ENCODE measurements at regions not wholly inside any gene's neighbourhood (a gene's known extent, or its start where the extent isn't known, plus 50 kb on each side); places are given as distances from the start of the nearest gene placed in this dataset.

DNA sequence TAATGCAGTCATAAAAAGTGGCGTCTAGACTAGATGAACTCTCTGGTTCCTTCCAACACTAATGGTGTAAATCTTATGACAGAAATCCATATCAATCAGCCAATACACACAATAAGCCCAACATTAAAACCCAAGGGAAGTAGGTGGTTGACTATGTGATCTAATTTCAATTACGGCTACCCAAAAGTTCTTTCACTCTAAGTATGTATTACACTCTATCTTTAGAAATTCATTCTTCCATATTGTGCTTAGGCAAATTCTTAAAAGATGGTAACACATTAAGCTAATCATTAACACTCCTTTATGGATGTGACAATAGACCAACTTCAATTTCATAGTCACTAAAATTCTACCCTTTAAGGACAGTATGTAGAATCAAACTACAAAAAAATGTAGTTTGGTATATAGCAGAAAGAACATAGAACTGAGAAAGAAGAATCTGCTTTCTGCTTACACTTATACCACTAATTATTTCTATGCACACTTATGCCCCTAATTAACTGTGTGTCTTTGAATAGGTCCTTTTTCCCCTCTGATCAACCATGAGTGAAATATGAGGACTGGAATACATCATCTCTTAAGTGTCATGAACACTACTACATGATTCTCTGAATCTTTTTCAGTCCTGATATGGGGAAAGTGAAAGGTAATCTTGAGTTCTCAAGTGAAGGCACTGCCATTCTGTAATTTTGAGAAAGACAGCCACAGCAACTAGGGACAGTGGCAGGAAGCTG is 557.6 kb downstream of the IGSF11 start:
- no peak for TF ChIP-seq GATA2 (IDR thresholded peaks at IDR 0.05; ENCODE audit: low read depth, low read length)
- TF ChIP-seq GATA3 (IDR thresholded peaks at IDR 0.05; ENCODE audit: low read depth, low read length): no peak
